HepG2 (cell line): ENCODE measurements at regions not wholly inside any gene's neighbourhood (a gene's known extent, or its start where the extent isn't known, plus 50 kb on each side); places are given as distances from the start of the nearest gene placed in this dataset.
A peak's percentile ranks its signal among the peaks of the same experiment; 100 is the strongest.

Experiments used
- ARID4A ChIP-seq: sonication (generic); formaldehyde crosslinking; IDR thresholded peaks from 2 replicates; pipeline ENCODE4 v1.5.0; 2020; ENCODE audit warnings: mild to moderate bottlenecking, missing genetic modification reagents, borderline replicate concordance
- ELF1 ChIP-seq: sonication (generic); formaldehyde crosslinking; IDR thresholded peaks from 2 replicates; pipeline ENCODE4 v1.4.0; 2020; ENCODE audit warnings: missing genetic modification reagents
- GATAD2A ChIP-seq: IDR thresholded peaks from 2 replicates; pipeline ENCODE4 v1.6.1; 2016
- HNF4G ChIP-seq, 2 experiments: sonication (generic) in 1 of 2; formaldehyde crosslinking in 1 of 2; IDR thresholded peaks; 2 replicates each; pipeline versions ENCODE4 v1.4.0 to v1.6.1; 2011 to 2020; ENCODE audit warnings: borderline replicate concordance in 2 of 2, low read depth in 2 of 2, mild to moderate bottlenecking in 2 of 2, low read length in 1 of 2, missing genetic modification reagents in 1 of 2, moderate library complexity in 1 of 2
- LCORL ChIP-seq, 2 experiments: fragments of 450-650 bp in 1 of 2; sonication (generic) in 1 of 2; formaldehyde crosslinking in 1 of 2; IDR thresholded peaks; 2 replicates each; pipeline versions ENCODE4 v1.5.0 to v1.6.1; 2017 to 2020; ENCODE audit warnings: antibody characterized with exemption in 1 of 2, missing genetic modification reagents in 1 of 2
- PCBP1 ChIP-seq: fragments of 200-400 bp; formaldehyde crosslinking; IDR thresholded peaks from 2 replicates; pipeline ENCODE4 v1.6.1; 2017; ENCODE audit warnings: mild to moderate bottlenecking, low read depth, low read length, borderline replicate concordance
- SNAPC4 ChIP-seq: sonication (generic); formaldehyde crosslinking; IDR thresholded peaks from 2 replicates; pipeline ENCODE4 v1.4.0; 2020; ENCODE audit warnings: mild to moderate bottlenecking, missing genetic modification reagents
- SRY ChIP-seq: sonication (generic); formaldehyde crosslinking; IDR thresholded peaks from 2 replicates; pipeline ENCODE4 v1.8.0; 2022; ENCODE audit warnings: mild to moderate bottlenecking, missing genetic modification reagents
- USF2 ChIP-seq, 2 experiments: sonication (generic) in 1 of 2; formaldehyde crosslinking in 1 of 2; IDR thresholded peaks; 2 replicates each; pipeline versions ENCODE4 v1.5.1 to v1.6.1; 2011 to 2020; ENCODE audit warnings: borderline replicate concordance in 1 of 2, low read depth in 1 of 2, low read length in 1 of 2, mild to moderate bottlenecking in 1 of 2, missing genetic modification reagents in 1 of 2, moderate library complexity in 1 of 2
- ZNF136 ChIP-seq: sonication (generic); formaldehyde crosslinking; IDR thresholded peaks from 2 replicates; pipeline ENCODE4 v1.8.1; 2022; ENCODE audit warnings: low read depth, mild to moderate bottlenecking, moderate library complexity, missing genetic modification reagents
- ZNF263 ChIP-seq: sonication (generic); formaldehyde crosslinking; IDR thresholded peaks from 2 replicates; pipeline ENCODE4 v1.4.0; 2020; ENCODE audit warnings: missing genetic modification reagents
- ZNF44 ChIP-seq: sonication (generic); formaldehyde crosslinking; IDR thresholded peaks from 2 replicates; pipeline ENCODE4 v1.5.1; 2020; ENCODE audit warnings: mild to moderate bottlenecking, missing genetic modification reagents
- ZNF614 ChIP-seq: IDR thresholded peaks from 2 replicates; pipeline ENCODE4 v1.6.1; 2018; ENCODE audit warnings: missing biosample characterization, missing genetic modification reagents, inconsistent platforms, borderline replicate concordance
- ZNF790 ChIP-seq: sonication (generic); formaldehyde crosslinking; IDR thresholded peaks from 2 replicates; pipeline ENCODE4 v1.8.0; 2022; ENCODE audit warnings: missing genetic modification reagents, mild to moderate bottlenecking, borderline replicate concordance
- ZNF800 ChIP-seq: sonication (generic); formaldehyde crosslinking; IDR thresholded peaks from 2 replicates; pipeline ENCODE4 v1.4.0; 2020; ENCODE audit warnings: missing genetic modification reagents

- no peak for TF ChIP-seq SNAPC4
- TF ChIP-seq USF2 (IDR thresholded peaks at IDR 0.05; ENCODE audit: low read depth, low read length) = no peak
- no peak for TF ChIP-seq USF2 (CRISPR knock-in tag; IDR thresholded peaks at IDR 0.05; ENCODE audit: borderline replicate concordance)
- TF ChIP-seq SRY (CRISPR knock-in tag) = no peak
- TF ChIP-seq HNF4G (IDR thresholded peaks at IDR 0.05; ENCODE audit: borderline replicate concordance, low read depth, low read length) = peak; percentile 48; the same call in 1 of the 2 replicates
- TF ChIP-seq HNF4G (CRISPR knock-in tag; IDR thresholded peaks at IDR 0.05; ENCODE audit: borderline replicate concordance, low read depth) = no peak
- TF ChIP-seq LCORL (IDR thresholded peaks at IDR 0.05) = no peak
- TF ChIP-seq LCORL (CRISPR knock-in tag; IDR thresholded peaks at IDR 0.05) = peak; percentile 53; the same call in 1 of the 2 replicates
- peak; percentile 66; the same call in 1 of the 2 replicates for TF ChIP-seq ZNF614
- TF ChIP-seq ZNF790 (CRISPR knock-in tag) = no peak
- TF ChIP-seq ZNF44 = no peak
- no peak for TF ChIP-seq ARID4A
- no peak for TF ChIP-seq PCBP1
- TF ChIP-seq GATAD2A = peak; percentile 95
- TF ChIP-seq ELF1 (CRISPR knock-in tag) = no peak
- TF ChIP-seq ZNF800 (CRISPR knock-in tag) = no peak
- no peak for TF ChIP-seq ZNF136 (CRISPR knock-in tag)
- no peak for TF ChIP-seq ZNF263 (CRISPR knock-in tag)
Observed at GRCh38 chr13:50283017-50283416, 267.8 kb downstream of the KCNRG start (continued).
